HG03039 (cell line): ENCODE measurements at regions not wholly inside any gene's neighbourhood (a gene's known extent, or its start where the extent isn't known, plus 50 kb on each side); places are given as distances from the start of the nearest gene placed in this dataset.
"Not testable (repeated sequence)": the region's sequence is repeated elsewhere in the genome, so short reads cannot be mapped to it uniquely, and the experiment has no call there.

Source experiments
- ATAC-seq: cut with Tn5 transposase; IDR thresholded peaks from one replicate; pipeline ENCODE4 v1.9.1; 2021; ENCODE audit warnings: mild to moderate bottlenecking, moderate library complexity; ENCODE audit not compliant: unreplicated experiment

DNA sequence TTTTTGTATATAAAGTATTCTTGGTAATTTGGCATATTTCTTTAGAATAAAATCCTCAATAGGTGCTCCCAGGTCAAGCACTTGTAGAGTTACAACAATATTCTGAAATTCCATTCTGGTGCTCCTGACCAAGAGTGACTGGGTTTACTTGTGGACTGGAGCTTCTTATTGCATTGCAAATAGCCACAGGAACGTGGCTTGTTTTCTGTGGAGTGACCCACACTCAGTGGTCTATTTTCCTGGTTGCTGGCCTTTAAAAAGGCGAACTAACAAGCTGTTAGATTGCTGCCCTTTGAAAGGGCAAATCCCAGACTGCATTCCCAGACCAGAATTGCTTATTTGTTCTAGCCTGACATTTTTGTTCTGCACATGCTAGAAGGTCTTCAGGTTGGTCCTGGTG, 658.8 kb upstream of the GOT2 start:
- no peak for ATAC-seq

DNA sequence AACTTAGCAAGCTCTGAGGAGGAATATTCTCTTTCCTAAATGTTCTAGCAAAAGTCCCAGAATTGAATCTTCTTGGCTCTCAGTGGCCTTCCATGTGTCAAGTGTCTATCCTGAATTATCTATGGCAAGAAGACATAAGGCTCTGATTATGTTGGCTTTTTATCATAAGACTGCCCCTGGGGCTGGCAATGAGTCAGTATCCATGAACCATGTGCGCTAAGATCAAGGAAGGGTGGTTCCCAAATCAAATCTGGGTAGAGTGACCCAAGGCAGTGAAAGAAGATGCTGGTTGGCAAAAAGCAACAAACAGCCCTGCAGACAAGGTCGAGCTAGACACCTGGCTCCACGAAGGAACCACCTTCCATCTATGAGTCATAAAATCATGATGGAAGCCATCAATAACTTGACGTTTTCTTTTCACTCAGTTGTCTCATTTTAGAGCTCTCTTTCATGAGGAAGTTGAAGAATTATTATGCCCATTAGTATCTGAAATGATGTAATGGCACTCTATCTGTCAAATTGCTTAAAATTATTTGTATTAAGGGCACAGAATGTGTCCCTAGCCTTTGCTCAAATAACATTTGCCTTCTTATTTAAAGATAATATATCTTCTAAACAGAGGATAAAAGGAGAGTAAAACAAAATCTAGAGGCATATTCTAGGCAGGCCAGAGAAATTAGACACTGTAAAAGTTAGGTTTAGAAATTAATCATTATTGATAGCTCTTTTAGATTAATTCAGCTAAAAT, 657.7 kb upstream of the GOT2 start:
- ATAC-seq = no peak

DNA sequence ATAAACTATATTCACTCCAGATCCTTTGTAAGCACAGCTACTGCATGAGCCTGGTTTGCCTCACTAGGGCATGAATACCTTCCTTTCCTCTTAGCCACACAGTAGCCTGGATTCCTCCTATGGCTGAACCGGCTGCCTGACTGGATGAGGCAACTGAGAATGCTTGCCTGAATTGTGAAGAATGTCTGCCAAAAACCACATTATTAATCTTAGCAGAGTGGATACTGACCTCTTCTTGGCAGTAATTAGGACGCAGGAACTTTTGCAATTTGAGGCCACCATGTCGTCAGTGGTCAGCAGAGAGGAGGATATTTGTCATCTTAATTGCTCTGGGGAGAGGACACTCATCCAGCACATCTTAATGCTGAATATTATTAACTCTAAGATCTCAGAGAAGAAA, 651.8 kb upstream of the GOT2 start:
- ATAC-seq = no peak

DNA sequence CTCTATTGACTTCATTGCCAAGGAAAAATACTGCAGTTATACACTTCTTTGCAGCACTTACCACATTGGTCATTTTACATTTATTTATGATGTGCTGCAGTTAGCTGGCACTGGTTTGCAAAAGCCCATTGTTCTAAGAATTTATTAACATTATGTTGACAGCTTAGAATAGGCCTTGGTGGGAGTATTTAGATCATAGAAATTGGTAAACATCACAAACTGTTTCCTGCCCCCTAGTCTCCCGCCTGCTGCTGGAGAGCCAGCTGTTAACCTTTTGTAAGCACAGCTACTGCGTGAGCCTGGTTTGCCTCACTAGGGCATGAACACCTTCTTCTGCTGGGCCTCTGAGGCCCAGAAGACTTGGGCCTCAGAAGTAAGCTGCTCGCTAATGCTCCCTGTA, 651.4 kb upstream of the GOT2 start:
- ATAC-seq = no peak

DNA sequence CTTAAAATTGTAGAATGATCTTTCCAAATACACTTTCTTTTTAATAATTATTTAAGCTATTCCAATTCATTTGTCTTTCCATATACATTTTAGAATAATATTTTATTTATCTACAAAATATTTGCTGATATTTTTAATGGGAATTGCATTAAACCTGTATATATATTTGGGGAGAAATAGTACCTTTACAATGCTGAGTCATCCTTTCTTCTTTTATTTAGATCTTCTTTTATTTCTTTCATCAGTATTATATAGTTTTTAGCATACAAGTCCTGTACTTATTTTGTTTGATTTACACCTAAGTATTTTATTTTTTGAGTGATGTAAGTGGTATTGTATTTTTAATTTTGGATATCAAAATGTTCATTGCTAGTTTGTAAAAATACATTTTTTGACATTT, 639.5 kb upstream of the GOT2 start:
- ATAC-seq = no peak

DNA sequence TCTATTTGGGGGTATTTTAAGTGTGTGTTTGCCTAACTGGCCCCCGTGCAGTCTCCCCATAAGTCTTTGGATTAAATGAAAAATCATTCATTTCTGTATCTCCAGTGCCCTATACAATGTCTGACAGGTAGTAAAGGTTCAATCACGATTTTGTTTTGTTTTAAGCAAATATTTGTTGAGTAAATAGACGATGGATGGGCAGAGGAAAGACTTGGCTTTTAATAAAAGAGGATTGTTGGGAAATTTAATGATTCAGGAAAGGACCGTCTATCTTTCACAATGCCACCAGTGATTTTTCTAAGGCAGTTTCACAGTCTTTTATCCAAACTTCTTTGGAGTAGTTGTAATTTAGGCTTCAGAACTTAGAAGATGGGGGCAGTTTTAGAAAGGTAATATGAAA, 636.6 kb upstream of the GOT2 start:
- no peak for ATAC-seq

DNA sequence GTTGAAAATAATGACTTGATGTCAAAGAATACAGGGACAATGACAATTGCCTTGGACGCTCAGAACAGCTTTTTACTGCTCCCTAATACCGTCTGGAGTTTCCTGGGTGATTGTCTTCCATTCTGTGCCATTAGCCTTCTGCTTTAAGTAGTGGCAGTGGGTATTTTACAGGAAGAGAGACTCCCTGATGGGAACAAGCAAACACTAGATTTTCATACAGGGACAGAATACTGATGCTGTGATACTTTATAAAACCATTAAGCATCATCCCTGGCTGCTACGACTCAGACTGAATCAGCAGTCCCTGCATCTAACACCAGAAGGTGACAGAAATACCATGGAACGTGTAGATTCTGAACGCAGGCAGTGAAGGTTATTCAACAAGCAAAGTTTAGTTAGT, 635.4 kb upstream of the GOT2 start:
- ATAC-seq = no peak

DNA sequence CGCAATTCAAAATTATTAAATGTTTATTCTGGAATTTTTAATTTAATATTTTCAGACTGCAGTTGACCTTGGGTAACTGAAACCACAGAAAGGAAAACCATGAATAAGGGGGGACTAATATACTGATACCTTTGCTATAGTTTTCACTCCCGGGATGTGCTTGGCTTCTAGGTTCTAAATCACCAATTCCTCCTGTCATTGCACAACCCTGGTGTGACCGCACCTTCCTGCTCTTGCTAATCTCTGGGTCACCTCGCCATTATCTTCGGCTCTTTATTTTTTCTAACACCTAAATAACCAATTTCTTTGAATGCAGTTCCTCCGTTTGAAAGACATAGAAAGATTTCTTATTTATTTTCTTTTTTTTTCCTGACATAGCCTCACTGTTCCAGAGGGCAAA, 634.5 kb upstream of the GOT2 start:
- no peak for ATAC-seq

DNA sequence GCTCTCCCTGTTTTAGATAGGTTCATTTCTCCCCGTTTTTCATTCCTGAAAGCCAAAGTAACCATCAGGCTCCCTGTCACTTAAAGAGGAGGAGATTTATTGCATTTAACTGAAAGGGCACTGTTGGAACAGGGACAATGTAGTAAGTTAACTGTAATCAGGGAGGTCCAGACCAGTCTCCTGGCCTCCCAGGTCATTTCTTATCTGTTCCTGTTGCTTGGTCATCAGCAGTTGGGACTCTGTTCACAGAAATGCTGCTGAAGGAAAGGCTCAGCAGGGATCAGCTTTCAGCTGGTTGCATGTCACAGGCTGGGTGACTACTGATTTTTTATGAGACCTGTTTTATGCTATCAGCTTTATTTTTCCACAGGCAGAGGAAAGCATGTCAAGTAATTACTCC, 622.6 kb upstream of the GOT2 start:
- ATAC-seq = no peak

DNA sequence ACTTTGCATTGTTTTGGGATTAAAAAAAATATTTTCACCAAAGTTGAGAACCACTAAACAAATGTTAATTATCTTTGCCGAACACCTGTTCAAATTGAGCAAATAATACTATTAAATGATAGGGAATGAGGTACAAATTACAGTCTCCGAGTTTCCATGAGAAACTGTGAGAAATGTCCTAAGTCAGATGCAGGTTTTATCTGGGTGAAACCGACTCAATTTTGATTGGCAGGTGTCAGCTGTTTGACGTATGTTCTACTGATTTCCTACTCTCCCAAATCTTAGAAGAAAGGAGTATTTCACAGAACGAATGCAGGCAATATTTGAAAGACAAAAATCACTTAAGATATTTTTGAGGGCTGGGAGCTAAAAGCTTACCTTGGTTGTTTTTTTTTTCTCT, 622.0 kb upstream of the GOT2 start:
- no peak for ATAC-seq

DNA sequence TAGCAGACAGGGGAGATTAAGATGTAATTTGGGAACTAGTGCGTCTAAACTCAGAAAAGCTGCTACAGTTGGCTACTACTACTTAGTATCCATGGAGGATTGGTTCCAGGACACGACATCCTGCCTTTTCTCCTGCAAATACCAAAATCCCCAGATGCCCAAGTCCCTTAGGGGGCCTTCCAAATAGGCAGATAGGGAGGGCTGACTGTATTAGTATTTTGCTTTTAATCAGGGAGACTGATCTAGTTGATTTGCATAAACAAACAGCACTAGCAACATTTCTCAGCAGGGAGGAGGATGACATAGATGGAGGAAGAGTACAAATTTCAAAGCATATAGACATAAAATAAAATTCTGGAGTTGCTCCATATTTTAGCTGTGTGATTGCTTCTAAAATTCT, 621.6 kb upstream of the GOT2 start:
- no peak for ATAC-seq

DNA sequence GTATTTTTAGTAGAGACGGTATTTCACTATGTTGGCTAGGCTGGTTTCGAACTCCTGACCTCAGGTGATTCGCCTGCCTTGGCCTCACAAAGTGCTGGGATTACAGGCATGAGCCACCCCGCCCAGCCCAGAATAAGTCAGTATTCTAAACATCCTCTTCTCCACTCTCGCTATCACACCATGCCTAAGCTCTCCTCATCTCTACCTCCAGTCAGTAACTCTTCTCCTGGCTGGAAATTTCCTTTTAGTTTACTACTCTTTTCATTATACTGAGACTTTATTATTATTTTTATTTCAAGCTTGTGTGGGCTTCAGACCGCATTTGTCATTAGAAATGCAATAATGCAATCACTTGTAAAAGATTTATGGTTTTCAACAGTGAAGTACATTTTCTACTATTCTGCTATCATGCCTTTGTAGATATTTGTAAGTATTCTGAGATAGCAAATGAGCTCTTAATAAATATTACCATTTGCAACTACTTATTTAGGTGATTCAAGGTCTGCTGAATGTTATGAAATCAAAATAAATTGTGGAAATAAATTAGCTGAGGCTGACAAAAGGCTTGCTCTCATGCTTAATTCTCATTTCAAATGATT, 617.3 kb upstream of the GOT2 start:
- ATAC-seq = no peak

DNA sequence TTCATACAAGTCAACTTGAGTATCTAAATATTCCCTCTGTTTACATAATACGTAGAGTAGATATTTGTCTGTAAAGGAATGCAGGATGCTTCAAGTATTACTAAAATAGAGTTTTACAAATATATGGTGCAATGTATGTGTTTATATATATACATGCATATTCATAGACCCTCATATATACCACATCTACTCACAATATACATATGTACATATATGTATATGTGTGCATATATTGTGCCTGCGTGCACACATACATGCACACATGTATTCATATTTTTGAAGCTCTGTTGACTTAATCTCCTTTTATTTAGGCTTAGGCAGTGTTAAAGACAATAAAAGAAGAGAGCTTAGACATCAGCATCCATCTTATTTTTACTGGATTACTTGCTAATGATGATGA, 616.6 kb upstream of the GOT2 start:
- ATAC-seq = no peak

DNA sequence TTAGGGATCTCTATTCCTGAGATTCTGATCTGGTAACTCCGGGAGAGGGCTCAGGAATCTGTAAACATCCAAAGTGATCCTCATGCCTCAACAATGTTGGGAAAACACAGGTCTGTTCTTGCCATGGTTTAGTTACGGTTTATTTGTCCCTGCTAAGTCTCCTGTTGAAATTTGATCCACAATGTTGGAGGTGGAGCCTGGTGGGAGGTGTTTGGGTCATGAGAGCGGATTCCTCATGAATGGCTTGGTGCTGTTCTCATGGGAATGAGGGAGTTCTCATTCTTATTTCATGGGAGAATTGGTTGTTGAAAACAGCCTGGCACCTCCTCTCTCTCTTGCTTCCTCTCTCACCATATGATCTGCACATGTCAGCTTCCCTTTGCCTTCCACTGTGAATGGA, 608.6 kb upstream of the GOT2 start:
- ATAC-seq = no peak

DNA sequence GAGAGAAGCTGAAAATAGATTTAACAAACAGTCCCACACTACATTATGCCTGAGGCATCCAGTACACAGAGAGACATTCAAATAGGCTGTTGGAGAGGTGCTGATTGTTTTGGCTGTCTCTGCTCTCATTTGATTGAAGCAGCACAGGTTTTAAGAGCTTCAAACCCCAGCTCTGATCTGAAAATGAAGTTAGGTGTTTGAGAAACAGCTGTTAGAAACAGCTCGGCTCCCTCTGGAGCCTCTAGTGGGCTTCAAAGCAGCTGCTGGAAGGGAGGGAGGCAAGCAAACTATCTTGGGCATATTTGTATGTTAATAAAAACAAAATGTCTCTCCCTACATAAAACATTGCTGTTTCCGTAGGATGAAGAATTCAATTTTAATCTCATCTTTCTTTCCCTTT, 607.3 kb upstream of the GOT2 start:
- no peak for ATAC-seq

DNA sequence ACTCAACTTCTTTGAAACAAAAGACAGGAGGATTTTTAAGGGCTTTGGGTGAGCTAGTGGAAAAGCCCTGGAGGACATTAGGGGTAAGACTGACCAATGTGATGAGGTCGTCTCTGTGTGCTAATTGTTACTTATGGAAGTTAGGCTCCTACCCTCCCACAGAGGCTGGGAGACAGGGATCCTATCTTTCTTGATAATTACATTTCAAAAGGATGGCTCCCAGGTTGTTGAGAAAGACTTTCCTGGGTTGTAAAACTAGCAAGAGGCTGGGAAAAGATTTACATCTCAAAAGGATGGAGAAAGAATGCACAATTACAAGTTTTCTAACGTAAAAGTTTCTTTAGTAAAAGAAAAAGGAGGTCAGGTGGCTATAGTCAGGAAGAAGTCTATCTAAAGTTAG, 605.8 kb upstream of the GOT2 start:
- no peak for ATAC-seq

DNA sequence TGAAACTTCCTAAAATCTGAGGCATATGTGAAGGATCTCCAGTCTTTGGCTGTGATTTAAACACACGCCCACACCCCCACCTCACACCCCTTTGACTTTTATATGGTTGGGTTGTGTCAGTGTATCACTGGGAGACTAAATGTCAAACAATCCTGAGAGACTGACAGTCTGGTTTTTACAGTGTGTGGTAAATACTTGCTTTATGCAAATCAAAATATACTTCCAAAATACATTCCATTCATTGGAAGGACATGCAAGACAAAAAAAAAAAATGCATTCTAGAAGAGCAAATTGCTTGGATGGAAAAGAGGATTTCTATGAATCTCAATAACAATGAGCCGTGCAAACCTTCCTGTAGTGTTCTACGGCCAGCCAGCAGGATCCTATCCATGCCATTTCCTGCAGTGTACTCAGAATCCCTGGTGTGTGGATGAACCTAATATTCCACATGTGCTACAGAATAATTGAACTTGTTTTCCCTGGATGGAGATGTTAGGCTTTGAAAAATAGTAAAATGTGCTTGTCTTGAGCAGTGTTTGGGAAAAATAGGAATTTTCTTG, 602.1 kb upstream of the GOT2 start:
- ATAC-seq = no peak

DNA sequence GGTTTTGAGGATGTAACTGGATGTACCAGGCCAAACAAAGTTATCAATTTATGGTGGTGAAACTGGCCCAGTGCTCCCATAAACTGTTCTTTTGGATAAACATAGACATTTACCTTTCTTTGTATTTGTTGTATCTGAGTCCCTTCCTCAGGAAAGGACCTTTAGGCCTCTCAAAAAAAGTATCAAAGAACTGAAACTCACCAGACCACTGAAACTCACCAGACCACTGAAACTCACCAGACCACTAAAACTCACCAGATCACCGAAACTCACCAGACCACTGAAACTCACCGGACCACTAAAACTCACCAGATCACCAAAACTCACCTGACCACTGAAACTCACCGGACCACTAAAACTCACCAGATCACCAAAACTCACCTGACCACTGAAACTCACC, 597.6 kb upstream of the GOT2 start:
- ATAC-seq = not testable (repeated sequence)

DNA sequence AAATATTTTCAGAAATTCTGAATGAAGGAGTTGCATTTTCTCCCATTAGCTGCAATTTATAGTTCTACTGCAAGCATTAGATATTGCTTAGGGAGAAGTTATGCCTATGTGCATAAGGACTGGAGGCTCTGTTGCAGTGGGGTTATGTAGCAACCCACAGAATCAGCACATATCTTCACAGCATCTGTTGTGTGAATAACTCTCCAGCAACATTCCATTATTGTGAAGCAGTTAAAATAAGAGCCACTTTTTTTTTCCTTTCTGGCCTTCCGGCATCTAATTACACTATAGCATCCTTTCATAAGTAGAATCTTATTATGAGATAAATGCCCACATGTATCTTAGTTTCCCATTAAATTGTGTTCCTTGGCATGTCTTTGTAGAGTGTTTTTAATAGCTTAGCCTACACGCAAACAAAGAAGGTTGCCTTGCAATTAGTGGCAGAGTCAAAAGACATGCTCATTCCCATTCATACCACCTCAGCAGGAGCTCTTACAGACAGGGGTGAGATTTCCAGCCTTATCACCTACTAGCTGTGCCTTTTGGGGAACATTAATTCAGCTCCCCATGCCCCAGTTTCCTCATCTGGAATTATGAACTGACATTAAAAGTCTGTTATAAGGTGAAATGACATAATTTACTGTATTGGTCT, 596.0 kb upstream of the GOT2 start:
- ATAC-seq = no peak

DNA sequence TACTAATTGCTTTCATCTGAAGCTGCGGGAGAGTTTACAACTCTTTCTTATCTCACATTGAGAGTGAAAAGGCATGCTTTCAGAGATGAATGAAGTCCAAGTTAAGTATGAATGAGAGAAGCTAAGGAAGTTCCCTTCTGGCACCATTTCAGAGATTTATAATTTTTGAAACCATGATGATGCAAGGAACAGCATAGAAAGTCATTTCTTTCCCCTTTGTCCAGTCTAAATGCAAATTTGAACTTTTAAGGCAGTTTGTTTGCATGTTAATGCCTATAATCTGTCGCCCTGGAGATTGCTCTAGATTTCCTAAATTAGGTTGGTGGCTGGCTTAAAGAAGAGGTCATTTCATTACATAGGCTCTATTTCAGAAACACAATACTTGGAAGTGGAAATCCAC, 594.8 kb upstream of the GOT2 start:
- no peak for ATAC-seq

DNA sequence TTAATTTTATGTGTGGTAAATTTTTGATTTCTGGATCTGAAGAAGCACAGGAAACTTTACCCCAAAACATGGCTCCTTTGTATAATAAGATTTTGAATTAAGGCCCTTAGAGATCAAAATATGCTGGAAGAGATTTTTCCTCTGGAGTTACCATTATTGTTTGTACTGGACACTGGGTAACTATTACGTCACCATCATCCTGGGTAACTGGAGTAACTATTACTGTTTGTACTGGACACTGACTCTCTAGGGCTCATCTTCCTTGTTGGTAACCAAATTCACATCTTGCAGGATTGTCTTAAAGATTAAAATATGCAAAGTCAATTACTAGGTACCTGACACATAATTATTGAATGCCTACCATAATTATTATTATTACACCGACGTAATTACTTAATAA, 593.8 kb upstream of the GOT2 start:
- no peak for ATAC-seq

DNA sequence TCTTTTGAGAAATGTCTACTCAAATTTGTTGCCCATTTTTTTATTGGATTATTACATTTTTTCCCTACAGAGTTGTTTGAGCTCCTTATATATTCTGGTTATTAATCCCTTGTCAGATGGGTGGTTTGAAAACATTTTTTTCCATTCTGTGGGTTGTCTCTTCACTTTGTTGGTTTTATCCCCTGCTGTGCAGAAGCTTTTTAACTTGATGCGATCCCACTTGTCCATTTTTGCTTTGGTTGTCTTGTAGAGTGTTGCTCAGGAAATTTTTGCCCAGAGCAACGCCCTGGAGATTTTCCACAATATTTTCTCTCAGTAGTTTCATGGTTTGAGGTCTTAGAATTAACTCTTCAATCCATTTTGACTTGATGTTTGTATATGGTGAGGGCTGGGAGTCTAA, 592.8 kb upstream of the GOT2 start:
- ATAC-seq = no peak
